ENCODE measurements at regions not wholly inside any gene's neighbourhood (a gene's known extent, or its start where the extent isn't known, plus 50 kb on each side); places are given as distances from the start of the nearest gene placed in this dataset.

DNA sequence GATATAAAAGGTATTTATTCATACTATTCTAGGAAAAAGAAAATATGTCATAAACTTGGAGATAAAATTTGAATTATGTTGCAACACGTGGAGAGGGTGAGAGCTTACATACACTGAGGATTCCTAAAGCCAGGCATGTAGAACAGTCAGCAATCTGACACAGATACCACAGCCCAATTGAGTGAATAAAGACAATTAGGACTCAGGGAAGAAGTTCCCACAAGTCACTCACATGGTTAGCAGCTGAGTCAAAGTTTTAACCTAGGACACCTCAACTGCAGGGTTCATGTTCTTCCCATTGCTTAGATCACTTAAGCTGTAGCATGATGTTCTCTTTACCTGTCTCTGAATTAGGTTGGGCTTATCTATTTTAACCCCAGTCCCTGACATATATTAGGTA, 189.5 kb downstream of the CMPK2 start:
- no peak for TF ChIP-seq CTCF (conservative IDR thresholded peaks at IDR 0.05)
- TF ChIP-seq ZFX (IDR thresholded peaks at IDR 0.05) = no peak
